A549 (cell line): ENCODE measurements at regions not wholly inside any gene's neighbourhood (a gene's known extent, or its start where the extent isn't known, plus 50 kb on each side); places are given as distances from the start of the nearest gene placed in this dataset.

Experiments
- ATAC-seq, 2 experiments: fragments of 200-7000 bp in 1 of 2; fragments of >200 bp in 1 of 2; cut with Nextera tagmentation in 1 of 2; cut with Tn5 transposase in 1 of 2; 3 replicates each; pipeline versions ENCODE4 v1.8.0 to v1.9.1; 2018 to 2020; ENCODE audit warnings: mild to moderate bottlenecking in 1 of 2, moderate library complexity in 1 of 2
- CTCF ChIA-PET: fragments of 300-600 bp; sonication (Branson Sonifier 250); formaldehyde crosslinking; extraction: SDS; loops from one replicate; lab custom pipeline; 2021; ENCODE audit warnings: antibody characterized with exemption, inconsistent platforms; lab: Yijun Ruan, JAX
- POLR2A ChIA-PET: fragments of 350-600 bp; formaldehyde crosslinking; extraction: SDS; loops from one replicate; lab custom pipeline; 2021; ENCODE audit warnings: antibody characterized with exemption, inconsistent platforms; lab: Yijun Ruan, JAX
- DNase-seq, 2 experiments: peaks; one replicate each; pipeline versions ENCODE4 v3.0.0 to v3.0.0-alpha.2; 2011 to 2016; ENCODE audit warnings: low read depth in 1 of 2, low spot score in 1 of 2
- FAIRE-seq: peaks from 2 replicates; lab custom pipeline; 2011; peaks lifted over from hg19 to GRCh38; lab: Jason Lieb, UNC
- H3K27ac ChIP-seq, 2 experiments: fragments of >200 bp; sonication (Bioruptor Twin); formaldehyde crosslinking; 3 replicates each; pipeline ENCODE4 v1.5.1; 2016 to 2017
- H3K4me1 ChIP-seq: fragments of >200 bp; sonication (Bioruptor Twin); formaldehyde crosslinking; 3 replicates; pipeline ENCODE4 v1.6.1; 2016
- H3K4me2 ChIP-seq: fragments of >200 bp; sonication (Bioruptor Twin); formaldehyde crosslinking; 3 replicates; pipeline ENCODE4 v1.6.1; 2016
- H3K4me3 ChIP-seq: fragments of >200 bp; sonication (Bioruptor Twin); formaldehyde crosslinking; 3 replicates; pipeline ENCODE4 v1.5.1; 2016
- H3K9me3 ChIP-seq: fragments of >200 bp; sonication (Bioruptor Twin); formaldehyde crosslinking; 3 replicates; pipeline ENCODE4 v1.6.1; 2016
- EHF ChIP-seq: fragments of 250-450 bp; sonication (Bioruptor Pico); IDR thresholded peaks from 2 replicates; pipeline ENCODE4 v1.5.0; 2020; ENCODE audit warnings: mild to moderate bottlenecking
- EP300 ChIP-seq, 2 experiments: fragments of >200 bp; sonication (Bioruptor Twin); formaldehyde crosslinking; IDR thresholded peaks; 2 replicates in 1 of 2; 3 replicates in 1 of 2; pipeline ENCODE4 v1.6.1; 2016 to 2017
- ESRRA ChIP-seq: fragments of 150-350 bp; IDR thresholded peaks from 2 replicates; pipeline ENCODE4 v1.6.1; 2014; ENCODE audit warnings: mild to moderate bottlenecking, low read length, borderline replicate concordance
- FOSB ChIP-seq: fragments of 250-450 bp; sonication (Bioruptor Pico); IDR thresholded peaks from 2 replicates; pipeline ENCODE4 v1.5.0; 2020; ENCODE audit warnings: mild to moderate bottlenecking, moderate library complexity
- FOSL2 ChIP-seq, 2 experiments: fragments of 450-650 bp in 1 of 2; fragments of >200 bp in 1 of 2; sonication (Bioruptor Twin) in 1 of 2; formaldehyde crosslinking; IDR thresholded peaks; 2 replicates each; pipeline versions ENCODE4 v1.5.0 to v1.6.1; 2016 to 2020; ENCODE audit warnings: mild to moderate bottlenecking in 1 of 2, moderate library complexity in 1 of 2
- FOXS1 ChIP-seq: fragments of 250-450 bp; sonication (Bioruptor Pico); IDR thresholded peaks from 2 replicates; pipeline ENCODE4 v1.5.0; 2020; ENCODE audit warnings: mild to moderate bottlenecking, moderate library complexity
- GATA3 ChIP-seq: IDR thresholded peaks from 2 replicates; pipeline ENCODE4 v1.6.1; 2012; ENCODE audit warnings: borderline replicate concordance
- HEYL ChIP-seq: fragments of 250-450 bp; sonication (Bioruptor Pico); IDR thresholded peaks from 2 replicates; pipeline ENCODE4 v1.8.0; 2021; ENCODE audit warnings: mild to moderate bottlenecking, moderate library complexity
- HOXB13 ChIP-seq: fragments of 250-450 bp; sonication (Bioruptor Pico); IDR thresholded peaks from 2 replicates; pipeline ENCODE4 v1.5.0; 2020; ENCODE audit warnings: low read depth, mild to moderate bottlenecking, moderate library complexity
- HOXB5 ChIP-seq: fragments of 250-450 bp; sonication (Bioruptor Pico); IDR thresholded peaks from 2 replicates; pipeline ENCODE4 v1.5.0; 2020; ENCODE audit warnings: mild to moderate bottlenecking, moderate library complexity
- MAZ ChIP-seq: fragments of 150-350 bp; IDR thresholded peaks from 2 replicates; pipeline ENCODE4 v1.6.1; 2014; ENCODE audit warnings: antibody characterized with exemption, low read depth, low read length, borderline replicate concordance
- MYC ChIP-seq: IDR thresholded peaks from 2 replicates; pipeline ENCODE4 v1.6.1; 2012; ENCODE audit warnings: mild to moderate bottlenecking, inconsistent platforms, low read length, improper control_type of control experiment, borderline replicate concordance
- POLR2A ChIP-seq: IDR thresholded peaks from 2 replicates; pipeline ENCODE4 v1.6.1; 2012; ENCODE audit warnings: mild to moderate bottlenecking, low read length
- RAD21 ChIP-seq, 2 experiments: fragments of >200 bp in 1 of 2; sonication (Bioruptor Twin) in 1 of 2; formaldehyde crosslinking in 1 of 2; IDR thresholded peaks in 1 of 2; conservative IDR thresholded peaks in 1 of 2; 2 replicates in 1 of 2; 3 replicates in 1 of 2; pipeline ENCODE4 v1.6.1; 2012 to 2018; ENCODE audit warnings: inconsistent platforms in 1 of 2
- RCOR1 ChIP-seq: fragments of 150-350 bp; IDR thresholded peaks from 2 replicates; pipeline ENCODE4 v1.6.1; 2014; ENCODE audit warnings: antibody characterized with exemption, low read length, low read depth
- RFX5 ChIP-seq: fragments of 450-650 bp; IDR thresholded peaks from 2 replicates; pipeline ENCODE4 v1.7.1; 2014; ENCODE audit warnings: antibody characterized with exemption, mild to moderate bottlenecking, moderate library complexity
- SMC3 ChIP-seq: fragments of >200 bp; sonication (Bioruptor Twin); formaldehyde crosslinking; IDR thresholded peaks from 3 replicates; pipeline ENCODE4 v1.6.1; 2018; ENCODE audit warnings: inconsistent platforms
- TP53 ChIP-seq: fragments of 250-450 bp; sonication (Bioruptor Pico); IDR thresholded peaks from 2 replicates; pipeline ENCODE4 v1.5.0; 2021; ENCODE audit warnings: mild to moderate bottlenecking, moderate library complexity
- ZC3H11A ChIP-seq: fragments of 450-650 bp; IDR thresholded peaks from 2 replicates; pipeline ENCODE4 v1.6.1; 2014; ENCODE audit warnings: antibody characterized with exemption, mild to moderate bottlenecking
- ZSCAN20 ChIP-seq: fragments of 250-450 bp; sonication (Bioruptor Pico); IDR thresholded peaks from 2 replicates; pipeline ENCODE4 v1.8.0; 2022; ENCODE audit warnings: mild to moderate bottlenecking, moderate library complexity
- WGBS: methylation state at CpG from one replicate; pipeline ENCODE4 v1.1.6; 2017; ENCODE audit errors: missing lambda C conversion rate; 5-methylcytosine and 5-hydroxymethylcytosine counted together
- TF ChIP-seq, protein P1 (sequence below): IDR thresholded peaks from 2 replicates; pipeline ENCODE4 v1.6.1; 2012
- TF ChIP-seq, protein P2 (sequence below): fragments of >200 bp; sonication (Bioruptor Twin); formaldehyde crosslinking; IDR thresholded peaks from 2 replicates; pipeline ENCODE4 v1.6.1; 2016
- TF ChIP-seq, protein P3 (sequence below): fragments of >200 bp; sonication (Bioruptor Twin); formaldehyde crosslinking; IDR thresholded peaks from 3 replicates; pipeline ENCODE4 v1.6.1; 2016
- TF ChIP-seq, protein P4 (sequence below): fragments of 150-350 bp; IDR thresholded peaks from 2 replicates; pipeline ENCODE4 v1.6.1; 2014; ENCODE audit warnings: low read depth, mild to moderate bottlenecking, low read length
- TF ChIP-seq, protein P5 (sequence below): fragments of 250-450 bp; sonication (Bioruptor Pico); IDR thresholded peaks from 2 replicates; pipeline ENCODE4 v1.5.0; 2021; ENCODE audit warnings: mild to moderate bottlenecking, moderate library complexity, borderline replicate concordance

DNA sequence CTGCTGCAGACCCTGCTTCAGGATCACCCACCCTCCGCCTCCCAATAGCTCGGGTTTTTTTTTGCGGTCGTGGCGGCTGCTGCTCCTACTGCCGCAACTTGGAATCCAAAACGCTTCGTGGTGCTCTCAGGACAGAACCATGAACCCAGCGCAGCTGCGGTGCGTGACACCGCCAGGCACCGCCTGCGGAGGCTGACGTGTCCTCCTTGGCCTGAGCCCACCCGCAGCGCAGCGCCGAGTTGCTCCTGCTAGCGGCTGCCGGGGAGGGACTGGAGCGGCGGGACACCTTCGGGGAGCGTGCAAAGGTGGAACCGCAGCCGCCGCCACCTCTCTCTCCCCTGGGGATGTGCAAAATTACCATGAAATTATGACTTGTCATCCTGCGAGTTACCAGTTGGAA is 1893.0 kb downstream of the TP53TG3F start:
- POLR2A ChIA-PET: no interaction called here
- H3K4me3 ChIP-seq: no peak overlapping the region
- FAIRE-seq: no peak

DNA sequence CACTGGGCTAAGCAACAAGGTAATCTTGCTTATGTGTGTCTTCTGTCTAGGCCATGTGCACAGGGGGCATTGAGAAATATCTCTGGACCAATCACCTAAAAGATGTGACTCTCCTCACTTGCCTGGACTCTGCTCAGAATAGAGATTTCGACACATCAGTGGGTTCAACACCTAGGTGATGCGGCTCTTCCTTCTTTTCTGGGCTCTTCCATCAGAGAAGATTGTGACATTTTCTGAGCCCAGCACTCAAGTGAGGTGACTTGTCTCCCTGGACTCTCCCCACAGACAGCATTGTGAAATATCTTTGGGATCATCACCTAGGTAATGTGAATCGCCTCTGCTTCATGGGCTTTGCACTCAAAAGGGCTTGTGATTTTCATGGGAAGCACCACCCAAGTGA is 1904.1 kb downstream of the TP53TG3F start:
- Histone ChIP-seq H3K4me1 (no peaks in the 10 kb centered on the region), H3K9me3 (no peaks in the 10 kb centered on the region), H3K27ac (no peak overlapping the region), H3K4me2 (no peak overlapping the region), H3K4me3 (no peak overlapping the region)
- DNase-seq (no peak), ATAC-seq (no peak), FAIRE-seq (no peak)
- CTCF ChIA-PET: no interaction called here
- POLR2A ChIA-PET: no interaction called here
- TF ChIP-seq FOSB (CRISPR knock-in tag) (no peak), POLR2A (no peak), RCOR1 (no peak), HOXB13 (CRISPR knock-in tag) (no peak)
- TF ChIP-seq, protein P1, sequence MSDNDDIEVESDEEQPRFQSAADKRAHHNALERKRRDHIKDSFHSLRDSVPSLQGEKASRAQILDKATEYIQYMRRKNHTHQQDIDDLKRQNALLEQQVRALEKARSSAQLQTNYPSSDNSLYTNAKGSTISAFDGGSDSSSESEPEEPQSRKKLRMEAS: no peak
- WGBS: 0% methylated on average over 3 of the region's 3 CpGs

More for the DNA sequence above, 1893.0 kb downstream of the TP53TG3F start:
- 62% methylated on average over 15 of the region's 29 CpGs for WGBS
- Histone ChIP-seq H3K27ac (no peak overlapping the region), H3K4me2 (no peak overlapping the region), H3K4me1 (no peaks in the 10 kb centered on the region), H3K9me3 (peaks cover 4% of the 10 kb centered on the region; the same call in 2 of the 3 replicates)
- TF ChIP-seq, protein P2, sequence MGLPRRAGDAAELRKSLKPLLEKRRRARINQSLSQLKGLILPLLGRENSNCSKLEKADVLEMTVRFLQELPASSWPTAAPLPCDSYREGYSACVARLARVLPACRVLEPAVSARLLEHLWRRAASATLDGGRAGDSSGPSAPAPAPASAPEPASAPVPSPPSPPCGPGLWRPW: no peak
- TF ChIP-seq ESRRA: no peak
- TF ChIP-seq FOXS1: no peak
- TF ChIP-seq RFX5: no peak
- TF ChIP-seq RAD21 (conservative IDR thresholded peaks at IDR 0.05 in 1 of 2, IDR thresholded peaks at IDR 0.05 in 1 of 2): no peak
- TF ChIP-seq, protein P3, sequence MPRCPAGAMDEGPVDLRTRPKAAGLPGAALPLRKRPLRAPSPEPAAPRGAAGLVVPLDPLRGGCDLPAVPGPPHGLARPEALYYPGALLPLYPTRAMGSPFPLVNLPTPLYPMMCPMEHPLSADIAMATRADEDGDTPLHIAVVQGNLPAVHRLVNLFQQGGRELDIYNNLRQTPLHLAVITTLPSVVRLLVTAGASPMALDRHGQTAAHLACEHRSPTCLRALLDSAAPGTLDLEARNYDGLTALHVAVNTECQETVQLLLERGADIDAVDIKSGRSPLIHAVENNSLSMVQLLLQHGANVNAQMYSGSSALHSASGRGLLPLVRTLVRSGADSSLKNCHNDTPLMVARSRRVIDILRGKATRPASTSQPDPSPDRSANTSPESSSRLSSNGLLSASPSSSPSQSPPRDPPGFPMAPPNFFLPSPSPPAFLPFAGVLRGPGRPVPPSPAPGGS: no peak
- no peak for TF ChIP-seq GATA3
- no peak for TF ChIP-seq ZSCAN20 (CRISPR knock-in tag)
- no peak for TF ChIP-seq SMC3
- no peak for TF ChIP-seq HOXB5 (CRISPR knock-in tag)
- TF ChIP-seq MYC: no peak
- no peak for TF ChIP-seq RCOR1
- TF ChIP-seq, protein P4, sequence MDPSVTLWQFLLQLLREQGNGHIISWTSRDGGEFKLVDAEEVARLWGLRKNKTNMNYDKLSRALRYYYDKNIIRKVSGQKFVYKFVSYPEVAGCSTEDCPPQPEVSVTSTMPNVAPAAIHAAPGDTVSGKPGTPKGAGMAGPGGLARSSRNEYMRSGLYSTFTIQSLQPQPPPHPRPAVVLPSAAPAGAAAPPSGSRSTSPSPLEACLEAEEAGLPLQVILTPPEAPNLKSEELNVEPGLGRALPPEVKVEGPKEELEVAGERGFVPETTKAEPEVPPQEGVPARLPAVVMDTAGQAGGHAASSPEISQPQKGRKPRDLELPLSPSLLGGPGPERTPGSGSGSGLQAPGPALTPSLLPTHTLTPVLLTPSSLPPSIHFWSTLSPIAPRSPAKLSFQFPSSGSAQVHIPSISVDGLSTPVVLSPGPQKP: no peak
- no peak for TF ChIP-seq MAZ
- no peak for TF ChIP-seq TP53 (CRISPR knock-in tag)
- no peak for TF ChIP-seq EHF
- TF ChIP-seq FOSL2 (IDR thresholded peaks at IDR 0.05): no peak
- TF ChIP-seq FOSL2 (CRISPR knock-in tag; IDR thresholded peaks at IDR 0.05): no peak
- CTCF ChIA-PET: no interaction called here
- DNase-seq (no peak), ATAC-seq (no peak)

DNA sequence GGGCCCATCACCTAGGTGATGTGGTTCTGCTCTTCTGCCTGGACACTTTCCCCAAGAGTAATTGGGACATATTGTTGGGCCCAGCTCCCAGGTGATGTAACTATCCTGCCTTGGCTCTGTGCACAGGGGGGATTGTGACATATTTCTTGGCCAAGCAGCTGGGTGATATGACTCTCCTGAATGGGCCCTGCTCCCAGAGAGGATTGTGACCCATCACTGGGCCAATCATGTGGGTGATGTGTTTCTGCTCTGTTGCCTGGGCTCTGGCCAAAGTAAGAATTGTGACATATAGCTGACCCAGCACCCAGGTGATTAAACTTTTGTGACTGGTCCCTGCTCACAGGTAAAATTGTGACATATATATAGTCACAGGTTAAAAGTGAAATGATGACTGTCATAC is 1904.9 kb downstream of the TP53TG3F start:
- ChIA-PET POLR2A (no interaction called here), CTCF (no interaction called here)
- H3K4me1 ChIP-seq: no peaks in the 10 kb centered on the region
- no peak overlapping the region for H3K4me3 ChIP-seq
- FAIRE-seq: no peak
- no peak overlapping the region for H3K4me2 ChIP-seq
- TF ChIP-seq, protein P5, sequence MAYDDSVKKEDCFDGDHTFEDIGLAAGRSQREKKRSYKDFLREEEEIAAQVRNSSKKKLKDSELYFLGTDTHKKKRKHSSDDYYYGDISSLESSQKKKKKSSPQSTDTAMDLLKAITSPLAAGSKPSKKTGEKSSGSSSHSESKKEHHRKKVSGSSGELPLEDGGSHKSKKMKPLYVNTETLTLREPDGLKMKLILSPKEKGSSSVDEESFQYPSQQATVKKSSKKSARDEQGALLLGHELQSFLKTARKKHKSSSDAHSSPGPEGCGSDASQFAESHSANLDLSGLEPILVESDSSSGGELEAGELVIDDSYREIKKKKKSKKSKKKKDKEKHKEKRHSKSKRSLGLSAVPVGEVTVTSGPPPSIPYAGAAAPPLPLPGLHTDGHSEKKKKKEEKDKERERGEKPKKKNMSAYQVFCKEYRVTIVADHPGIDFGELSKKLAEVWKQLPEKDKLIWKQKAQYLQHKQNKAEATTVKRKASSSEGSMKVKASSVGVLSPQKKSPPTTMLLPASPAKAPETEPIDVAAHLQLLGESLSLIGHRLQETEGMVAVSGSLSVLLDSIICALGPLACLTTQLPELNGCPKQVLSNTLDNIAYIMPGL: no peak
- no peak for TF ChIP-seq EP300 (IDR thresholded peaks at IDR 0.05)
- TF ChIP-seq ZC3H11A: no peak
- TF ChIP-seq HEYL: no peak
- no peak for TF ChIP-seq HOXB5 (CRISPR knock-in tag)
- no peak for TF ChIP-seq SMC3
- H3K9me3 ChIP-seq: no peaks in the 10 kb centered on the region
- DNase-seq: no peak
- H3K27ac ChIP-seq: no peak overlapping the region
- ATAC-seq: no peak
